ENCODE measurements at regions not wholly inside any gene's neighbourhood (a gene's known extent, or its start where the extent isn't known, plus 50 kb on each side); places are given as distances from the start of the nearest gene placed in this dataset.

- no peaks in the 10 kb centered on the region for H3K36me3 Mint-ChIP-seq
- POLR2A ChIA-PET (ENCODE audit: partially characterized antibody) = no interaction called here
- Histone ChIP-seq H3K9me3 (ENCODE audit: control insufficient read depth in 1 of 2, low read length in 2 of 2) (no peaks in the 10 kb centered on the region), H3K4me3 (ENCODE audit: low read length in 2 of 2) (no peak overlapping the region), H3K27me3 (ENCODE audit: insufficient read depth, low read length) (no peaks in the 10 kb centered on the region), H3K4me1 (ENCODE audit: insufficient read depth, low read length) (no peaks in the 10 kb centered on the region), H3K36me3 (ENCODE audit: insufficient read depth, low read length) (no peaks in the 10 kb centered on the region), H3K27ac (ENCODE audit: low read depth, low read length) (no peak overlapping the region)
- intact Hi-C loops (cut with micrococcal nuclease) = no loop called here
- H3K4me3 Mint-ChIP-seq = no peak overlapping the region
- H3K27ac Mint-ChIP-seq = no peak overlapping the region
- CTCF ChIA-PET (ENCODE audit: partially characterized antibody) = no interaction called here
- H3K27me3 Mint-ChIP-seq = no peaks in the 10 kb centered on the region
- peaks cover 0 to 6% (median 5%) of the 10 kb centered on the region in 8 donors for H3K9me3 Mint-ChIP-seq
- H3K4me1 Mint-ChIP-seq = no peaks in the 10 kb centered on the region
- DNase-seq = no peak
Measured at GRCh38 chr5:28499766-28500290, 1461.4 kb upstream of the CDH9 start.

GRCh38 chr5:28495876-28496275, 1457.5 kb upstream of the CDH9 start:
- H3K27me3 Mint-ChIP-seq = no peaks in the 10 kb centered on the region
- DNase-seq = no peak
- Histone ChIP-seq H3K36me3 (ENCODE audit: insufficient read depth, low read length) (no peaks in the 10 kb centered on the region), H3K27ac (ENCODE audit: low read depth, low read length) (no peak overlapping the region), H3K27me3 (ENCODE audit: insufficient read depth, low read length) (no peaks in the 10 kb centered on the region), H3K4me3 (ENCODE audit: low read length in 2 of 2) (no peak overlapping the region), H3K4me1 (ENCODE audit: insufficient read depth, low read length) (no peaks in the 10 kb centered on the region), H3K9me3 (ENCODE audit: control insufficient read depth in 1 of 2, low read length in 2 of 2) (no peaks in the 10 kb centered on the region)
- no peak overlapping the region for H3K4me3 Mint-ChIP-seq
- ChIA-PET POLR2A (ENCODE audit: partially characterized antibody) (no interaction called here), CTCF (ENCODE audit: partially characterized antibody) (no interaction called here)
- H3K9me3 Mint-ChIP-seq = peaks cover 0 to 12% (median 4%) of the 10 kb centered on the region in 8 donors
- H3K36me3 Mint-ChIP-seq = no peaks in the 10 kb centered on the region
- H3K27ac Mint-ChIP-seq = no peak overlapping the region
- no peaks in the 10 kb centered on the region for H3K4me1 Mint-ChIP-seq
- intact Hi-C loops (cut with micrococcal nuclease) = no loop called here

- Histone ChIP-seq H3K4me1 (ENCODE audit: insufficient read depth, low read length) (no peaks in the 10 kb centered on the region), H3K4me3 (ENCODE audit: low read length in 2 of 2) (no peak overlapping the region), H3K36me3 (ENCODE audit: insufficient read depth, low read length) (no peaks in the 10 kb centered on the region), H3K27me3 (ENCODE audit: insufficient read depth, low read length) (no peaks in the 10 kb centered on the region), H3K27ac (ENCODE audit: low read depth, low read length) (no peak overlapping the region), H3K9me3 (ENCODE audit: control insufficient read depth in 1 of 2, low read length in 2 of 2) (no peaks in the 10 kb centered on the region)
- Mint-ChIP-seq H3K36me3 (no peaks in the 10 kb centered on the region), H3K27ac (no peak overlapping the region), H3K9me3 (peaks cover 4 to 22% (median 9%) of the 10 kb centered on the region in 8 donors), H3K4me1 (no peaks in the 10 kb centered on the region), H3K4me3 (no peak overlapping the region), H3K27me3 (no peaks in the 10 kb centered on the region)
- DNase-seq = no peak
- CTCF ChIA-PET (ENCODE audit: partially characterized antibody) = no interaction called here
- intact Hi-C loops (cut with micrococcal nuclease) = no loop called here
- POLR2A ChIA-PET (ENCODE audit: partially characterized antibody) = no interaction called here
Measured at GRCh38 chr5:28493456-28493855, 1455.1 kb upstream of the CDH9 start.

- Histone ChIP-seq H3K27ac (ENCODE audit: low read depth, low read length) (no peak overlapping the region), H3K27me3 (ENCODE audit: insufficient read depth, low read length) (no peaks in the 10 kb centered on the region), H3K9me3 (ENCODE audit: control insufficient read depth in 1 of 2, low read length in 2 of 2) (no peaks in the 10 kb centered on the region), H3K36me3 (ENCODE audit: insufficient read depth, low read length) (no peaks in the 10 kb centered on the region), H3K4me3 (ENCODE audit: low read length in 2 of 2) (no peak overlapping the region), H3K4me1 (ENCODE audit: insufficient read depth, low read length) (no peaks in the 10 kb centered on the region)
- Mint-ChIP-seq H3K27ac (no peak overlapping the region), H3K27me3 (no peaks in the 10 kb centered on the region), H3K4me1 (no peaks in the 10 kb centered on the region), H3K36me3 (no peaks in the 10 kb centered on the region), H3K4me3 (no peak overlapping the region), H3K9me3 (peaks cover 2 to 22% (median 7%) of the 10 kb centered on the region in 8 donors)
- DNase-seq = no peak
- intact Hi-C loops (cut with micrococcal nuclease) = no loop called here
- POLR2A ChIA-PET (ENCODE audit: partially characterized antibody) = no interaction called here
- CTCF ChIA-PET (ENCODE audit: partially characterized antibody) = no interaction called here
Measured at GRCh38 chr5:28488752-28489151, 1450.4 kb upstream of the CDH9 start.

- intact Hi-C loops (cut with micrococcal nuclease) = no loop called here
- Histone ChIP-seq H3K4me1 (ENCODE audit: insufficient read depth, low read length) (no peaks in the 10 kb centered on the region), H3K27ac (ENCODE audit: low read depth, low read length) (no peak overlapping the region), H3K27me3 (ENCODE audit: insufficient read depth, low read length) (no peaks in the 10 kb centered on the region), H3K9me3 (ENCODE audit: control insufficient read depth in 1 of 2, low read length in 2 of 2) (no peaks in the 10 kb centered on the region), H3K36me3 (ENCODE audit: insufficient read depth, low read length) (no peaks in the 10 kb centered on the region), H3K4me3 (ENCODE audit: low read length in 2 of 2) (no peak overlapping the region)
- ChIA-PET CTCF (ENCODE audit: partially characterized antibody) (no interaction called here), POLR2A (ENCODE audit: partially characterized antibody) (no interaction called here)
- Mint-ChIP-seq H3K4me1 (no peaks in the 10 kb centered on the region), H3K9me3 (peaks cover 0 to 11% (median 3%) of the 10 kb centered on the region in 8 donors), H3K4me3 (no peak overlapping the region), H3K27ac (no peak overlapping the region), H3K27me3 (no peaks in the 10 kb centered on the region), H3K36me3 (no peaks in the 10 kb centered on the region)
- DNase-seq = no peak
Measured at GRCh38 chr5:28483327-28484025, 1445.1 kb upstream of the CDH9 start.

GRCh38 chr5:28473531-28474107, 1435.2 kb upstream of the CDH9 start:
- H3K4me1 ChIP-seq (ENCODE audit: insufficient read depth, low read length) = no peaks in the 10 kb centered on the region
- Mint-ChIP-seq H3K27ac (no peak overlapping the region), H3K4me3 (no peak overlapping the region), H3K27me3 (no peaks in the 10 kb centered on the region), H3K36me3 (no peaks in the 10 kb centered on the region), H3K9me3 (peaks cover 2 to 10% (median 3%) of the 10 kb centered on the region in 8 donors), H3K4me1 (no peaks in the 10 kb centered on the region)
- ChIA-PET POLR2A (ENCODE audit: partially characterized antibody) (no interaction called here), CTCF (ENCODE audit: partially characterized antibody) (no interaction called here)
- intact Hi-C loops (cut with micrococcal nuclease) = no loop called here
- H3K4me3 ChIP-seq (ENCODE audit: low read length in 2 of 2) = no peak overlapping the region
- no peaks in the 10 kb centered on the region for H3K27me3 ChIP-seq (ENCODE audit: insufficient read depth, low read length)
- no peaks in the 10 kb centered on the region for H3K36me3 ChIP-seq (ENCODE audit: insufficient read depth, low read length)
- H3K9me3 ChIP-seq (ENCODE audit: control insufficient read depth in 1 of 2, low read length in 2 of 2) = no peaks in the 10 kb centered on the region
- no peak for DNase-seq
- no peak overlapping the region for H3K27ac ChIP-seq (ENCODE audit: low read depth, low read length)

- DNase-seq = no peak
- H3K4me3 ChIP-seq (ENCODE audit: low read length in 2 of 2) = no peak overlapping the region
- Mint-ChIP-seq H3K36me3 (no peaks in the 10 kb centered on the region), H3K4me1 (no peaks in the 10 kb centered on the region), H3K27me3 (no peaks in the 10 kb centered on the region), H3K9me3 (peaks cover 0 to 15% (median 3%) of the 10 kb centered on the region in 8 donors), H3K4me3 (no peak overlapping the region), H3K27ac (no peak overlapping the region)
- intact Hi-C loops (cut with micrococcal nuclease) = no loop called here
- no peak overlapping the region for H3K27ac ChIP-seq (ENCODE audit: low read depth, low read length)
- H3K4me1 ChIP-seq (ENCODE audit: insufficient read depth, low read length) = no peaks in the 10 kb centered on the region
- ChIA-PET POLR2A (ENCODE audit: partially characterized antibody) (no interaction called here), CTCF (ENCODE audit: partially characterized antibody) (no interaction called here)
- no peaks in the 10 kb centered on the region for H3K27me3 ChIP-seq (ENCODE audit: insufficient read depth, low read length)
- H3K36me3 ChIP-seq (ENCODE audit: insufficient read depth, low read length) = no peaks in the 10 kb centered on the region
- no peaks in the 10 kb centered on the region for H3K9me3 ChIP-seq (ENCODE audit: control insufficient read depth in 1 of 2, low read length in 2 of 2)
Measured at GRCh38 chr5:28468166-28468565, 1429.8 kb upstream of the CDH9 start.

All from CD4-positive, alpha-beta memory T cell (primary cell).